ENCODE measurements at regions not wholly inside any gene's neighbourhood (a gene's known extent, or its start where the extent isn't known, plus 50 kb on each side); places are given as distances from the start of the nearest gene placed in this dataset.

DNA sequence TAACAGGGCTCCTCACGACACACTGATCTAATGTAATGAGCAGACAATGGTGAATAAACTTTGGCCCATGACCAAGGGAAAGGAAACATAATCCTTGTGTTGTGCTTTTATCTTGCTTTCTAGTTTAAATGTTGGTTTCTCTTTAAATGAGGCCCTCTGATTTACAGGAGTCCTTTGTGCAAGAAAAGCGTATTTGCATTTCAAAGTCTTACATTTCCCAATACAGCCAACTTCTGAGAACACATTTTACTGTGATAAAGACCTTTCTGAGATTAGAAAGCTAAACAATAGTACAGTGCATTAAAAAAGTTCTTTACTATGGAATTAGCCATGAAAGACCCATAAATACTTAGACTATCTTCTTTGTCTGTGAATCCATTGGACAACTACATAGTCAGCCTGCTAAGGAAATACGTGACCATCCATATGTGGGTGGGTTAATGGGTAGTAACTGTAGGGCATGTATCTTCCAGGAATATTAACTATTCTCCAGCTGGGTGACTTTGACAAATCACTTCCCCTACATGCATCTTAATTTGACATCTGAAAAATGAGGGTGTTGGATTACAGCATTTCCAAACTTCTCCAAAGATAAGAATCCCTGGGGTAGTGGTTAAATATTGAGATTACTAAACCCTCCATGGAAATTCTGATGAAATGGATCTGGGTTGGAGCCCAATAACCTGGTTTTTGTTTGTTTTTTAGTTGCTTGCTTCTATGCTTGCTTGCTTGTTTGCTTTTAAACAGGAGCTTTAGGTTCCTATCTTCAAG is 50.3 kb upstream of the USP1 start:
- Histone ChIP-seq H3K4me2 (ENCODE audit: low read length) (no peak overlapping the region), H2AFZ (ENCODE audit: low read depth, low read length) (no peak overlapping the region)

More for the DNA sequence above, 50.3 kb upstream of the USP1 start:
- Histone ChIP-seq H3K36me3 (ENCODE audit: insufficient read depth, low read length) (no peaks in the 10 kb centered on the region), H3K27me3 (ENCODE audit: insufficient read depth, low read depth, low read length) (no peaks in the 10 kb centered on the region), H3K27ac (ENCODE audit: low read length) (no peak overlapping the region), H3K4me3 (ENCODE audit: low read length) (no peak overlapping the region), H3F3A (ENCODE audit: insufficient read depth, low read length, poor library complexity, severe bottlenecking) (no peaks in the 10 kb centered on the region), H3K9me3 (ENCODE audit: low read length) (no peaks in the 10 kb centered on the region), H3K9ac (ENCODE audit: low read length) (no peak overlapping the region), H4K20me1 (ENCODE audit: insufficient read depth) (no peaks in the 10 kb centered on the region), H3K9me2 (ENCODE audit: insufficient read depth, low read length) (no peaks in the 10 kb centered on the region), H3K79me2 (replicated peaks; ENCODE audit: insufficient read depth, low read length) (no peaks in the 10 kb centered on the region)
- no peak for TF ChIP-seq REST (IDR thresholded peaks at IDR 0.05; ENCODE audit: borderline replicate concordance)
- TF ChIP-seq TAF1 (IDR thresholded peaks at IDR 0.05; ENCODE audit: low read depth) = no peak
- no peak for TF ChIP-seq SMC3 (conservative IDR thresholded peaks at IDR 0.05; ENCODE audit: poor library complexity)
- no peak for TF ChIP-seq EP300 (conservative IDR thresholded peaks at IDR 0.05; ENCODE audit: poor library complexity, severe bottlenecking)
- TF ChIP-seq, protein P1, sequence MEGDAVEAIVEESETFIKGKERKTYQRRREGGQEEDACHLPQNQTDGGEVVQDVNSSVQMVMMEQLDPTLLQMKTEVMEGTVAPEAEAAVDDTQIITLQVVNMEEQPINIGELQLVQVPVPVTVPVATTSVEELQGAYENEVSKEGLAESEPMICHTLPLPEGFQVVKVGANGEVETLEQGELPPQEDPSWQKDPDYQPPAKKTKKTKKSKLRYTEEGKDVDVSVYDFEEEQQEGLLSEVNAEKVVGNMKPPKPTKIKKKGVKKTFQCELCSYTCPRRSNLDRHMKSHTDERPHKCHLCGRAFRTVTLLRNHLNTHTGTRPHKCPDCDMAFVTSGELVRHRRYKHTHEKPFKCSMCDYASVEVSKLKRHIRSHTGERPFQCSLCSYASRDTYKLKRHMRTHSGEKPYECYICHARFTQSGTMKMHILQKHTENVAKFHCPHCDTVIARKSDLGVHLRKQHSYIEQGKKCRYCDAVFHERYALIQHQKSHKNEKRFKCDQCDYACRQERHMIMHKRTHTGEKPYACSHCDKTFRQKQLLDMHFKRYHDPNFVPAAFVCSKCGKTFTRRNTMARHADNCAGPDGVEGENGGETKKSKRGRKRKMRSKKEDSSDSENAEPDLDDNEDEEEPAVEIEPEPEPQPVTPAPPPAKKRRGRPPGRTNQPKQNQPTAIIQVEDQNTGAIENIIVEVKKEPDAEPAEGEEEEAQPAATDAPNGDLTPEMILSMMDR (IDR thresholded peaks at IDR 0.05; ENCODE audit: poor library complexity, severe bottlenecking) = no peak
- TF ChIP-seq POLR2AphosphoS5 (IDR thresholded peaks at IDR 0.05) = no peak

Measured in neural cell (in vitro differentiated cells).